T-cell (primary cell): ENCODE measurements at regions not wholly inside any gene's neighbourhood (a gene's known extent, or its start where the extent isn't known, plus 50 kb on each side); places are given as distances from the start of the nearest gene placed in this dataset.
"Not testable (repeated sequence)": the region's sequence is repeated elsewhere in the genome, so short reads cannot be mapped to it uniquely, and the experiment has no call there.

Experiments used
- ATAC-seq, 4 experiments: fragments of 200-7000 bp in 3 of 4; fragments of 150-1000 bp in 1 of 4; cut with Tn5 transposase; replicated peaks in 1 of 4; 1 replicate in 3 of 4; 2 replicates in 1 of 4; pipeline ENCODE4 v1.10.0; 2021; ENCODE audit warnings: moderate library complexity in 3 of 4, mild to moderate bottlenecking in 2 of 4, moderate number of reproducible peaks in 1 of 4
- CTCF ChIA-PET, 2 donors: fragments of 300-600 bp; sonication (Branson Sonifier 250); formaldehyde crosslinking; loops; one replicate each; lab custom pipeline; 2022; ENCODE audit warnings: antibody characterized with exemption in 2 of 2; lab: Charles Lee
- POLR2A ChIA-PET, 2 donors: fragments of 300-600 bp; sonication (Branson Sonifier 250); formaldehyde crosslinking; loops; one replicate each; lab custom pipeline; 2022; ENCODE audit warnings: antibody characterized with exemption in 2 of 2; lab: Charles Lee
- DNase-seq, 35 experiments: peaks; one replicate each; pipeline versions ENCODE4 v3.0.0 to v3.0.0-alpha.2; 2013 to 2023
- H3K27ac ChIP-seq: one replicate; pipeline ENCODE4 v1.5.1; 2013; ENCODE audit warnings: low read length
- H3K27me3 ChIP-seq, 2 experiments: replicated peaks in 1 of 2; 1 replicate in 1 of 2; 2 replicates in 1 of 2; pipeline versions ENCODE4 v1.6.1 to v1.7.0; 2013; ENCODE audit warnings: low read length in 1 of 2, mixed read lengths in 1 of 2; ENCODE audit not compliant: control insufficient read depth in 2 of 2, insufficient read depth in 2 of 2; ENCODE audit errors: extremely low read depth in 1 of 2
- H3K36me3 ChIP-seq, 2 donors: 1 replicate in 1 of 2; 2 replicates in 1 of 2; pipeline versions ENCODE4 v1.6.1 to v1.7.0; 2013; ENCODE audit warnings: low read length in 1 of 2; ENCODE audit not compliant: control insufficient read depth in 2 of 2, insufficient read depth in 1 of 2; ENCODE audit errors: extremely low read depth in 1 of 2
- H3K4me1 ChIP-seq, 2 experiments: 1 replicate in 1 of 2; 2 replicates in 1 of 2; pipeline versions ENCODE4 v1.6.1 to v1.7.0; 2013; ENCODE audit warnings: low read length in 2 of 2, mixed read lengths in 1 of 2; ENCODE audit not compliant: insufficient read depth in 2 of 2, control insufficient read depth in 1 of 2; ENCODE audit errors: extremely low read depth in 1 of 2
- H3K4me3 ChIP-seq, 2 donors: 1 replicate in 1 of 2; 2 replicates in 1 of 2; pipeline versions ENCODE4 v1.5.1 to v1.7.0; 2013; ENCODE audit warnings: mild to moderate bottlenecking in 2 of 2, low read length in 1 of 2, moderate library complexity in 1 of 2; ENCODE audit not compliant: control insufficient read depth in 1 of 2; ENCODE audit errors: extremely low read depth in 1 of 2
- H3K9me3 ChIP-seq: 2 replicates; pipeline ENCODE4 v1.7.0; 2013
- H3K27ac Mint-ChIP-seq, 2 donors: one replicate each; pipeline ENCODE4 v1.8.0; 2020 to 2021; ENCODE audit warnings: mild to moderate bottlenecking in 2 of 2, mixed read lengths in 2 of 2
- H3K27me3 Mint-ChIP-seq, 2 donors: one replicate each; pipeline ENCODE4 v1.8.0; 2021 to 2022; ENCODE audit warnings: mixed read lengths in 2 of 2
- H3K36me3 Mint-ChIP-seq: one replicate; pipeline ENCODE4 v1.8.0; 2021; ENCODE audit warnings: mixed read lengths
- H3K4me1 Mint-ChIP-seq, 3 donors: one replicate each; pipeline ENCODE4 v1.8.0; 2020 to 2022; ENCODE audit warnings: mixed read lengths in 3 of 3, mild to moderate bottlenecking in 1 of 3
- H3K4me3 Mint-ChIP-seq, 3 donors: one replicate each; pipeline ENCODE4 v1.8.0; 2020 to 2022; ENCODE audit warnings: mild to moderate bottlenecking in 3 of 3, mixed read lengths in 3 of 3, moderate library complexity in 3 of 3
- H3K9me3 Mint-ChIP-seq, 3 donors: one replicate each; pipeline ENCODE4 v1.8.0; 2020 to 2022; ENCODE audit warnings: mixed read lengths in 3 of 3
- WGBS: methylation state at CpG from one replicate; pipeline ENCODE4 v1.1.5; 2013; ENCODE audit warnings: missing lambda C conversion rate; ENCODE audit not compliant: insufficient coverage; 5-methylcytosine and 5-hydroxymethylcytosine counted together

GRCh38 chr5:72645064-72645846 is 138.0 kb upstream of the ZNF366 start:
- H3K36me3 Mint-ChIP-seq = no peaks in the 10 kb centered on the region
- no peak overlapping the region for H3K27ac ChIP-seq
- H3K4me3 ChIP-seq = no peak overlapping the region
- H3K36me3 ChIP-seq = no peaks in the 10 kb centered on the region
- no peaks in the 10 kb centered on the region for H3K4me1 Mint-ChIP-seq
- H3K9me3 ChIP-seq = no peaks in the 10 kb centered on the region
- H3K27me3 Mint-ChIP-seq = peaks cover 0 to 18% of the 10 kb centered on the region in 2 donors
- CTCF ChIA-PET = no interaction called here
- H3K4me1 ChIP-seq = no peaks in the 10 kb centered on the region
- H3K4me3 Mint-ChIP-seq = no peak overlapping the region
- DNase-seq (no peak), ATAC-seq (no peak)
- H3K9me3 Mint-ChIP-seq = no peaks in the 10 kb centered on the region
- H3K27me3 ChIP-seq = no peaks in the 10 kb centered on the region
- WGBS = 77% methylated on average over 2 of the region's 6 CpGs
- POLR2A ChIA-PET = interaction anchor here in 1 of 2 donors (0.6 kb wide), 1 partner anchor 175 kb away, joined by 4 read pairs; no protein-coding TSS in a partner anchor
- no peak overlapping the region for H3K27ac Mint-ChIP-seq

- H3K4me1 Mint-ChIP-seq = no peaks in the 10 kb centered on the region
- H3K36me3 Mint-ChIP-seq = no peaks in the 10 kb centered on the region
- H3K27ac Mint-ChIP-seq = no peak overlapping the region
- no peaks in the 10 kb centered on the region for H3K4me1 ChIP-seq
- H3K27me3 Mint-ChIP-seq = peaks cover 0 to 12% of the 10 kb centered on the region in 2 donors
- no peak overlapping the region for H3K4me3 ChIP-seq
- H3K9me3 Mint-ChIP-seq = no peaks in the 10 kb centered on the region
- H3K27me3 ChIP-seq = no peaks in the 10 kb centered on the region
- H3K36me3 ChIP-seq = no peaks in the 10 kb centered on the region
- POLR2A ChIA-PET = interaction anchor here in 1 of 2 donors (0.6 kb wide), 1 partner anchor 176 kb away, joined by 4 read pairs; no protein-coding TSS in a partner anchor
- no peak overlapping the region for H3K27ac ChIP-seq
- no peak overlapping the region for H3K4me3 Mint-ChIP-seq
- no peaks in the 10 kb centered on the region for H3K9me3 ChIP-seq
- DNase-seq = no peak
- ATAC-seq = no peak
- WGBS = 88% methylated on average over 1 of the region's 2 CpGs
- CTCF ChIA-PET = interaction anchor here in 1 of 2 donors (0.5 kb wide), 1 partner anchor 345 kb away, joined by 4 read pairs; no protein-coding TSS in a partner anchor
Measured at GRCh38 chr5:72644296-72644695, 137.1 kb upstream of the ZNF366 start.

- Histone ChIP-seq H3K9me3 (no peaks in the 10 kb centered on the region), H3K27me3 (peaks cover 0 to 3% of the 10 kb centered on the region in 2 experiments), H3K4me3 (no peak overlapping the region), H3K36me3 (no peaks in the 10 kb centered on the region), H3K4me1 (no peaks in the 10 kb centered on the region), H3K27ac (no peak overlapping the region)
- ChIA-PET CTCF (no interaction called here), POLR2A (no interaction called here)
- peaks cover 0 to 2% (median 0%) of the 10 kb centered on the region in 3 donors for H3K9me3 Mint-ChIP-seq
- DNase-seq = no peak
- H3K36me3 Mint-ChIP-seq = no peaks in the 10 kb centered on the region
- H3K27me3 Mint-ChIP-seq = peaks cover 0 to 11% of the 10 kb centered on the region in 2 donors
- no peaks in the 10 kb centered on the region for H3K4me1 Mint-ChIP-seq
- WGBS = 60% methylated on average over 1 of the region's 2 CpGs
- H3K27ac Mint-ChIP-seq = no peak overlapping the region
- no peak for ATAC-seq
- no peak overlapping the region for H3K4me3 Mint-ChIP-seq
Measured at GRCh38 chr5:72641164-72641563, 134.0 kb upstream of the ZNF366 start.

DNA sequence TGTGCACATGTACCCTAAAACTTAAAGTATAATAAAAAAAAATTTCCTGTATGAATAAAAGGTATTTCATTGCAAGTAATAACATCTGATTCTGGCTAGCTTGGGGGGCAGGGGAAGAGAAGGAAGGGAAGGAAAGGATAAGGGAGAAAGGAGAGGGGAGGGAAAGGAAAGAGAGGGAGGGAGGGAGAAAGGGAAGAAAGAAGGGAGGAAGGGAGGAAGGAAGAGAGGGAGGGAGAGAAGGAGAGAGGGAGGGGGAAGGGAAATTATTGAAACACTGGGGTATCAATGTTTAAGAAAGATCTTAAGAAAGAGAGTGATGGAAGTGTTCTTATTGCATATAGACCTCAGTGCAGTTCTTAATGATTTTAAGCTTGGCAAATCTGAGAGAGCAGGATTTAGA is 129.8 kb upstream of the ZNF366 start:
- no peaks in the 10 kb centered on the region for H3K4me1 Mint-ChIP-seq
- ChIA-PET POLR2A (no interaction called here), CTCF (no interaction called here)
- H3K36me3 Mint-ChIP-seq = no peaks in the 10 kb centered on the region
- H3K27me3 Mint-ChIP-seq = peaks cover 6 to 21% of the 10 kb centered on the region in 2 donors
- H3K9me3 Mint-ChIP-seq = peaks cover 0 to 3% (median 0%) of the 10 kb centered on the region in 3 donors
- Histone ChIP-seq H3K27ac (no peak overlapping the region), H3K4me3 (no peak overlapping the region), H3K36me3 (no peaks in the 10 kb centered on the region), H3K27me3 (peaks cover 0 to 3% of the 10 kb centered on the region in 2 experiments), H3K4me1 (no peaks in the 10 kb centered on the region), H3K9me3 (no peaks in the 10 kb centered on the region)
- no peak overlapping the region for H3K27ac Mint-ChIP-seq
- H3K4me3 Mint-ChIP-seq = no peak overlapping the region
- ATAC-seq (no peak), DNase-seq (no peak)

- H3K36me3 Mint-ChIP-seq, H3K27me3 ChIP-seq, H3K9me3 Mint-ChIP-seq, H3K27ac ChIP-seq, DNase-seq, H3K9me3 ChIP-seq, CTCF ChIA-PET, H3K4me1 Mint-ChIP-seq, ATAC-seq, H3K27ac Mint-ChIP-seq, H3K4me3 ChIP-seq, H3K4me3 Mint-ChIP-seq, POLR2A ChIA-PET, H3K4me1 ChIP-seq, H3K36me3 ChIP-seq: not testable (repeated sequence)
- peaks cover 7 to 23% of the 10 kb centered on the region in 2 donors for H3K27me3 Mint-ChIP-seq
- no CpG with 5 or more reads among the region's 2 CpGs for WGBS
Measured at GRCh38 chr5:72636565-72636964, 129.4 kb upstream of the ZNF366 start.

GRCh38 chr5:72634444-72634843 is 127.2 kb upstream of the ZNF366 start:
- no peaks in the 10 kb centered on the region for H3K4me1 ChIP-seq
- 0% methylated on average over 1 of the region's 2 CpGs for WGBS
- H3K27me3 ChIP-seq = peaks cover 0 to 7% of the 10 kb centered on the region in 2 experiments
- DNase-seq (no peak), ATAC-seq (no peak)
- H3K27ac ChIP-seq = no peak overlapping the region
- Mint-ChIP-seq H3K9me3 (peaks cover 0 to 3% (median 0%) of the 10 kb centered on the region in 3 donors), H3K4me3 (no peak overlapping the region), H3K4me1 (no peaks in the 10 kb centered on the region), H3K27ac (no peak overlapping the region), H3K36me3 (no peaks in the 10 kb centered on the region), H3K27me3 (peaks cover 8 to 31% of the 10 kb centered on the region in 2 donors)
- CTCF ChIA-PET = no interaction called here
- H3K36me3 ChIP-seq = no peaks in the 10 kb centered on the region
- POLR2A ChIA-PET = no interaction called here
- no peak overlapping the region for H3K4me3 ChIP-seq
- H3K9me3 ChIP-seq = no peaks in the 10 kb centered on the region
